GM19455 (cell line): ENCODE measurements at regions not wholly inside any gene's neighbourhood (a gene's known extent, or its start where the extent isn't known, plus 50 kb on each side); places are given as distances from the start of the nearest gene placed in this dataset.

Experiments
- ATAC-seq: cut with Tn5 transposase; IDR thresholded peaks from one replicate; pipeline ENCODE4 v1.9.1; 2021; ENCODE audit not compliant: unreplicated experiment

GRCh38 chr3:193190146-193190786 lies 50.8 kb upstream of the PLAAT1 start:
- ATAC-seq = no peak
